Ovary (tissue), 7 donors: ENCODE measurements at regions not wholly inside any gene's neighbourhood (a gene's known extent, or its start where the extent isn't known, plus 50 kb on each side); places are given as distances from the start of the nearest gene placed in this dataset.

Experiments
- DNase-seq, 5 donors: peaks; one replicate each; pipeline ENCODE4 v3.0.0-alpha.2; 2019 to 2020
- H3K27ac ChIP-seq, 2 donors: fragments of 200-600 bp; one replicate each; pipeline versions ENCODE4 v1.5.1 to v1.8.0; 2019 to 2022
- H3K27me3 ChIP-seq: fragments of 200-600 bp; one replicate; pipeline ENCODE4 v1.8.0; 2022
- H3K36me3 ChIP-seq: fragments of 200-600 bp; sonication (generic); one replicate; pipeline ENCODE4 v1.5.1; 2019
- H3K4me1 ChIP-seq: one replicate; pipeline ENCODE4 v1.8.1; 2013; ENCODE audit warnings: mild to moderate bottlenecking, moderate library complexity; ENCODE audit not compliant: insufficient read depth
- H3K4me3 ChIP-seq: fragments of 200-600 bp; sonication (generic); one replicate; pipeline ENCODE4 v1.5.1; 2017
- H3K9me3 ChIP-seq, 2 donors: fragments of 200-600 bp in 1 of 2; sonication (generic) in 1 of 2; one replicate each; pipeline versions ENCODE4 v1.5.1 to v1.8.1; 2013 to 2019; ENCODE audit warnings: mild to moderate bottlenecking in 1 of 2, moderate library complexity in 1 of 2
- EP300 ChIP-seq: sonication (generic); formaldehyde crosslinking; IDR thresholded peaks from one replicate; pipeline ENCODE4 v1.6.1; 2017; ENCODE audit warnings: antibody characterized with exemption
- POLR2A ChIP-seq: fragments of 450-650 bp; IDR thresholded peaks from one replicate; pipeline ENCODE4 v1.6.1; 2017; ENCODE audit warnings: antibody characterized with exemption, mild to moderate bottlenecking, moderate library complexity
- WGBS, 3 donors: extraction: QIAGEN DNeasy Blood & Tissue Kit in 1 of 3; methylation state at CpG; one replicate each; pipeline versions ENCODE4 v1.1.5 to v1.1.7; 2013 to 2017; 5-methylcytosine and 5-hydroxymethylcytosine counted together
- intact Hi-C, 4 donors: fragments of 100-400 bp; cut with DNase I; formaldehyde crosslinking; loops; one replicate each; pipeline versions ENCODE4 v1.11.0 to v1.15.1; 2022 to 2023
- TF ChIP-seq, protein P1 (sequence below), 3 donors: fragments of 450-650 bp in 2 of 3; fragments of 200-600 bp in 1 of 3; IDR thresholded peaks; one replicate each; pipeline versions ENCODE4 v1.5.1 to v1.8.0; 2016 to 2022; ENCODE audit warnings: antibody characterized with exemption in 3 of 3, mild to moderate bottlenecking in 1 of 3
- donor health status: DM: no; HTN: no; CAD: no; lungs with moderate emphysema.
- donor health status: DM: no; HTN: no; CAD: no.
- donor health status: Bipolar disorder and iron deficiency.
- donor health status: DM: no; HTN: no; CAD: no.
- donor health status: DM: yes; HTN: yes; CAD: no.

DNA sequence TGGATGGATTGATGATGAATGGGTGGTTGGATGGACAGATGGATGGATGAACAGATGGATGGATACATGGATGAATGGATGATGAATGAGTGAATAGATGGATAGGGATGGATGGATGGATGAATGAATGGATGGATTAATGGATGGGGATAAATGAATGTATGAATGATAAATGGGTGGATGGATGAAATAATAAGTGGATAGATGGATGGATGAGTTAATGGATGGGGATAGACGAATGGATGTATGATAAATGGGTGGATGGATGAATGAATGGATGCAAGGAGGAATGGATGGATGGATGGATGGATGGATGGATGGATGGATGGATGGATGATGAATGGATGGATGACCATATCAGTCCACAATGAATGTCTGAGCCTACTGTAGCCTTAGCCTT is 381.9 kb downstream of the SETD4 start:
- no peaks in the 10 kb centered on the region for H3K4me1 ChIP-seq
- no peak overlapping the region for H3K27ac ChIP-seq
- no peaks in the 10 kb centered on the region for H3K36me3 ChIP-seq
- no peak for DNase-seq
- intact Hi-C loops: no loop called here
- H3K4me3 ChIP-seq: no peak overlapping the region
- no peak for TF ChIP-seq POLR2A
- TF ChIP-seq, protein P1, sequence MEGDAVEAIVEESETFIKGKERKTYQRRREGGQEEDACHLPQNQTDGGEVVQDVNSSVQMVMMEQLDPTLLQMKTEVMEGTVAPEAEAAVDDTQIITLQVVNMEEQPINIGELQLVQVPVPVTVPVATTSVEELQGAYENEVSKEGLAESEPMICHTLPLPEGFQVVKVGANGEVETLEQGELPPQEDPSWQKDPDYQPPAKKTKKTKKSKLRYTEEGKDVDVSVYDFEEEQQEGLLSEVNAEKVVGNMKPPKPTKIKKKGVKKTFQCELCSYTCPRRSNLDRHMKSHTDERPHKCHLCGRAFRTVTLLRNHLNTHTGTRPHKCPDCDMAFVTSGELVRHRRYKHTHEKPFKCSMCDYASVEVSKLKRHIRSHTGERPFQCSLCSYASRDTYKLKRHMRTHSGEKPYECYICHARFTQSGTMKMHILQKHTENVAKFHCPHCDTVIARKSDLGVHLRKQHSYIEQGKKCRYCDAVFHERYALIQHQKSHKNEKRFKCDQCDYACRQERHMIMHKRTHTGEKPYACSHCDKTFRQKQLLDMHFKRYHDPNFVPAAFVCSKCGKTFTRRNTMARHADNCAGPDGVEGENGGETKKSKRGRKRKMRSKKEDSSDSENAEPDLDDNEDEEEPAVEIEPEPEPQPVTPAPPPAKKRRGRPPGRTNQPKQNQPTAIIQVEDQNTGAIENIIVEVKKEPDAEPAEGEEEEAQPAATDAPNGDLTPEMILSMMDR (IDR thresholded peaks at IDR 0.05): no peak
- no peak for TF ChIP-seq EP300
- 90 to 96% (median 93%) methylated on average over 1 of the region's 1 CpG for WGBS, 3 donors
- H3K9me3 ChIP-seq: no peaks in the 10 kb centered on the region
- no peaks in the 10 kb centered on the region for H3K27me3 ChIP-seq

DNA sequence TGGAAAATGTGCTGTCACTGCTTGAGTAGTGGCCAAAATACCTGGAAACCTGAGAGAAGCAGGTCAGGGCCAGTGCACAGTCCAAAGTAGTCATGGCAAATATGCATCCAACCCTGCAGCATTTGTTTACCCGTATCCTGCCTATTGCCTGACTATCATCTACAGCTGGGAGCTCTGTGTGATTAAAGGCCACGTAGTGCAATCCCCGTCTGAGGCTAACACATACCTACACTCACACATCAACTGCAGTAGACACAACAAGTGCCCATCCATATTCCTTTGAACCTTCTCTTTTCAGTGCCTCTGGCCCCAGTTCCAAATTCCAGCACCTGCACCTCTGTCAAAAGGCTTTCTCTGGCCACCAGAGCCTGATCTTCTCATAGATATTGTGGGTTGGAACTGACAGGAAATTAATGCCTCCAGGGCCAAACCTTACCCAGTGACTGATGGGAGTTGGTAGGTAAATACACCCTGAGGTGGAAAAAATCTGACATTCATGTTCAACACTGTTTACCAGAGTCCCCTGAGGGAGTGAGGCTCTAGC is 383.0 kb downstream of the SETD4 start:
- no peaks in the 10 kb centered on the region for H3K4me1 ChIP-seq

DNA sequence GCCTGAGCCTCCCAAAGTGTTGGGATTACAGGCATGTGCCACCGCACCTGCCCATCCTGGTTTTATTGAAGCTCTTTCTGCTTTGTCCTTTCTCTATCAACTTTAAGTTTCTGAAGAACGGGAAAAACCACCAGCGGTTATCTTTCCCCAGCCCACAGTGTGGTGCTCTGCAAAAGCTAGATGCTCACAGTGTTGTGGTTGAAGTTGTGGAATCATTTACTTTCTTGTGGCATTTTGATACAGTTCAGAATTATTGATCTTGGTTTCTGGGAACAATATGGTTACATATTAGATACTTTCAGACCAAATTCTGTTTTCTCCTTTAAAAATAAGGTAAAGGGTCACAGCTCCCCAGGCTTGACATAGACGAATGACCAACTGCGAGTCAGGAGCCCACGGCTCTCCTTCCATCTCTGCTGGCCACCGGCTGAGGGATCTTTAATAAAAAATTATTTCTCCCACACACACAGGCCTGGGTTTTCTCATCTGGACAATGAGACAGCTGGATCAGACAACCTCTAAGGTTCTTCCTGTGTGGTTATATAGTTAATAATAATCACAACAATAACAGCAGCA is 385.3 kb downstream of the SETD4 start:
- no peak overlapping the region for H3K4me3 ChIP-seq
- DNase-seq: no peak
- 33 to 52% (median 40%) methylated on average over 7 of the region's 7 CpGs for WGBS, 3 donors
- H3K36me3 ChIP-seq: no peaks in the 10 kb centered on the region
- H3K27me3 ChIP-seq: no peaks in the 10 kb centered on the region
- H3K27ac ChIP-seq: no peak overlapping the region
- H3K4me1 ChIP-seq: no peaks in the 10 kb centered on the region
- TF ChIP-seq, protein P1 (IDR thresholded peaks at IDR 0.05): no peak
- TF ChIP-seq POLR2A: no peak
- no peak for TF ChIP-seq EP300
- H3K9me3 ChIP-seq: no peaks in the 10 kb centered on the region
- intact Hi-C loops: no loop called here

More for the DNA sequence above, 383.0 kb downstream of the SETD4 start:
- 86 to 92% (median 89%) methylated on average over 3 of the region's 3 CpGs for WGBS, 3 donors
- H3K4me3 ChIP-seq: no peak overlapping the region
- H3K36me3 ChIP-seq: no peaks in the 10 kb centered on the region
- H3K27ac ChIP-seq: no peak overlapping the region
- DNase-seq: no peak
- H3K9me3 ChIP-seq: no peaks in the 10 kb centered on the region
- TF ChIP-seq, protein P1 (IDR thresholded peaks at IDR 0.05): no peak
- no peak for TF ChIP-seq POLR2A
- TF ChIP-seq EP300: no peak
- intact Hi-C loops: no loop called here
- H3K27me3 ChIP-seq: no peaks in the 10 kb centered on the region

DNA sequence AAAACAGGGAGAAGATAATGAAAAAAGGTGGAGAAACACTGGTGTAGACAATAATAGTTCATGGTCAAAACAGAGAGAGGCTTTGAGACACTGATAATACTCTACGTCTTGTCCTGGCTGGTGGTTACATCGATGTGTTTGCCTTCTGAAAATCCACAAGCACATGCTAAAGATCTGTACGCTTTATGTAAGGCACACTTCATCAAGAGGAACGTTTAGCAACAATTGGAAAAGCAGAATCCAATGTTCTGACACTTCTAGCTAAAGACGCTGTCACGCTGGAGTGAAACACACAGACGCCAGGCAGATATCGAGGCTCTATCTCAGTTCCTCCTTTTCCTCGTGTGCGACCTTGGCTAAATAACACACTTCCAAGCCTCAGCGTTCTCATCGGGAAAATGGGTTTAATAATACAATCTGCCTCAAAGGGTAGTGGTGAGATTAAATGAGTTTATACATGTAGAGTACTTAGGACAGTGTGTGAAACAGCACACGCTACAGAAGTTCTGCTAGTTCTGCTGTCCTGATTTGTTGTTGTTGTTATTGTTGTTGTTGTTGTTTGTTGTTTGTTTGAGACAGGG is 386.1 kb downstream of the SETD4 start:
- no peak for DNase-seq
- H3K4me3 ChIP-seq: no peak overlapping the region
- no peak overlapping the region for H3K27ac ChIP-seq
- H3K4me1 ChIP-seq: no peaks in the 10 kb centered on the region
- intact Hi-C loops: no loop called here
- H3K27me3 ChIP-seq: no peaks in the 10 kb centered on the region
- H3K9me3 ChIP-seq: no peaks in the 10 kb centered on the region
- TF ChIP-seq, protein P1 (IDR thresholded peaks at IDR 0.05): no peak
- TF ChIP-seq EP300 (no peak), POLR2A (no peak)
- WGBS, 3 donors: 82 to 88% (median 85%) methylated on average over 13 of the region's 13 CpGs
- H3K36me3 ChIP-seq: no peaks in the 10 kb centered on the region
